Natural killer cell (primary cell): ENCODE measurements at regions not wholly inside any gene's neighbourhood (a gene's known extent, or its start where the extent isn't known, plus 50 kb on each side); places are given as distances from the start of the nearest gene placed in this dataset.
"Not testable (repeated sequence)": the region's sequence is repeated elsewhere in the genome, so short reads cannot be mapped to it uniquely, and the experiment has no call there.

Source experiments
- ATAC-seq, 3 donors: fragments of 150-1000 bp in 2 of 3; fragments of 200-7000 bp in 1 of 3; cut with Tn5 transposase; 1 replicate in 1 of 3; 2 replicates in 2 of 3; pipeline ENCODE4 v1.10.0; 2021; ENCODE audit warnings: mild to moderate bottlenecking in 2 of 3, moderate library complexity in 2 of 3
- DNase-seq, 2 donors: peaks; one replicate each; pipeline versions ENCODE4 v3.0.0 to v3.0.0-alpha.2; 2013 to 2021; ENCODE audit warnings: mixed read lengths in 1 of 2
- H3K27ac ChIP-seq: one replicate; pipeline ENCODE4 v1.5.1; 2013; ENCODE audit warnings: mild to moderate bottlenecking, low read length
- H3K27me3 ChIP-seq: one replicate; pipeline ENCODE4 v1.6.1; 2013; ENCODE audit warnings: low read length; ENCODE audit not compliant: control insufficient read depth, insufficient read depth
- H3K36me3 ChIP-seq: one replicate; pipeline ENCODE4 v1.6.1; 2013; ENCODE audit warnings: low read length; ENCODE audit not compliant: control insufficient read depth, insufficient read depth
- H3K4me1 ChIP-seq: one replicate; pipeline ENCODE4 v1.6.1; 2013; ENCODE audit warnings: low read length; ENCODE audit not compliant: control insufficient read depth, insufficient read depth
- H3K4me3 ChIP-seq: one replicate; pipeline ENCODE4 v1.5.1; 2013; ENCODE audit warnings: low read length
- H3K9me3 ChIP-seq: one replicate; pipeline ENCODE4 v1.6.1; 2013; ENCODE audit warnings: low read length; ENCODE audit not compliant: control insufficient read depth, insufficient read depth
- H3K27ac Mint-ChIP-seq, 2 donors: one replicate each; pipeline ENCODE4 v1.8.0; 2022; ENCODE audit warnings: mild to moderate bottlenecking in 2 of 2, mixed read lengths in 2 of 2, moderate library complexity in 1 of 2
- H3K27me3 Mint-ChIP-seq, 2 donors: one replicate each; pipeline ENCODE4 v1.8.0; 2022; ENCODE audit warnings: low read depth in 2 of 2, mixed read lengths in 2 of 2
- H3K36me3 Mint-ChIP-seq: one replicate; pipeline ENCODE4 v1.8.0; 2022; ENCODE audit warnings: mixed read lengths
- H3K4me1 Mint-ChIP-seq, 2 donors: one replicate each; pipeline ENCODE4 v1.8.0; 2022; ENCODE audit warnings: mixed read lengths in 2 of 2
- H3K4me3 Mint-ChIP-seq: one replicate; pipeline ENCODE4 v1.8.0; 2022; ENCODE audit warnings: mild to moderate bottlenecking, moderate library complexity, mixed read lengths
- H3K9me3 Mint-ChIP-seq, 2 donors: one replicate each; pipeline ENCODE4 v1.8.0; 2022; ENCODE audit warnings: mixed read lengths in 2 of 2
- CTCF ChIP-seq: fragments of 200-600 bp; IDR thresholded peaks from one replicate; pipeline ENCODE4 v1.8.0; 2022; ENCODE audit warnings: antibody characterized with exemption
- WGBS: methylation state at CpG from one replicate; pipeline ENCODE4 v1.1.7; 2013; ENCODE audit warnings: missing lambda C conversion rate; ENCODE audit not compliant: insufficient coverage; 5-methylcytosine and 5-hydroxymethylcytosine counted together
- intact Hi-C: fragments of 100-400 bp; cut with micrococcal nuclease; formaldehyde crosslinking; loops from one replicate; pipeline ENCODE4 v1.14.2; 2022

GRCh38 chr6:130494729-130495128 lies 128.9 kb downstream of the TMEM200A start:
- no peaks in the 10 kb centered on the region for H3K36me3 ChIP-seq
- H3K9me3 ChIP-seq, result no peaks in the 10 kb centered on the region
- H3K9me3 Mint-ChIP-seq, result peaks cover 0 to 2% of the 10 kb centered on the region in 2 donors
- no peak for TF ChIP-seq CTCF
- H3K27ac ChIP-seq, result no peak overlapping the region
- H3K4me1 ChIP-seq, result no peaks in the 10 kb centered on the region
- H3K4me1 Mint-ChIP-seq, result no peaks in the 10 kb centered on the region
- DNase-seq (no peak), ATAC-seq (no peak)
- no peak overlapping the region for H3K4me3 Mint-ChIP-seq
- WGBS, result 69% methylated on average over 1 of the region's 1 CpG
- H3K27me3 ChIP-seq, result no peaks in the 10 kb centered on the region
- intact Hi-C loops, result no loop called here
- no peaks in the 10 kb centered on the region for H3K36me3 Mint-ChIP-seq
- no peak overlapping the region for H3K4me3 ChIP-seq
- H3K27me3 Mint-ChIP-seq, result no peaks in the 10 kb centered on the region
- no peak overlapping the region for H3K27ac Mint-ChIP-seq

GRCh38 chr6:130500693-130501092 lies 134.9 kb downstream of the TMEM200A start:
- Histone ChIP-seq H3K4me1 (no peaks in the 10 kb centered on the region), H3K9me3 (no peaks in the 10 kb centered on the region), H3K27me3 (no peaks in the 10 kb centered on the region), H3K36me3 (no peaks in the 10 kb centered on the region), H3K4me3 (no peak overlapping the region), H3K27ac (no peak overlapping the region)
- Mint-ChIP-seq H3K27me3 (peaks cover 0 to 3% of the 10 kb centered on the region in 2 donors), H3K4me3 (no peak overlapping the region), H3K27ac (no peak overlapping the region), H3K9me3 (no peaks in the 10 kb centered on the region), H3K36me3 (no peaks in the 10 kb centered on the region), H3K4me1 (no peaks in the 10 kb centered on the region)
- intact Hi-C loops, result no loop called here
- DNase-seq (no peak), ATAC-seq (no peak)
- WGBS, result 96% methylated on average over 6 of the region's 6 CpGs
- no peak for TF ChIP-seq CTCF

- no peaks in the 10 kb centered on the region for H3K9me3 ChIP-seq
- DNase-seq (no peak), ATAC-seq (no peak)
- Mint-ChIP-seq H3K4me3 (no peak overlapping the region), H3K4me1 (no peaks in the 10 kb centered on the region), H3K27ac (no peak overlapping the region), H3K27me3 (peaks cover 0 to 3% of the 10 kb centered on the region in 2 donors), H3K36me3 (no peaks in the 10 kb centered on the region), H3K9me3 (no peaks in the 10 kb centered on the region)
- no peaks in the 10 kb centered on the region for H3K27me3 ChIP-seq
- no peak overlapping the region for H3K4me3 ChIP-seq
- intact Hi-C loops, result no loop called here
- no peaks in the 10 kb centered on the region for H3K36me3 ChIP-seq
- H3K27ac ChIP-seq, result no peak overlapping the region
- H3K4me1 ChIP-seq, result no peaks in the 10 kb centered on the region
- TF ChIP-seq CTCF, result no peak
Observed at GRCh38 chr6:130503146-130503545, 137.3 kb downstream of the TMEM200A start.

- no peaks in the 10 kb centered on the region for H3K4me1 Mint-ChIP-seq
- no peaks in the 10 kb centered on the region for H3K36me3 ChIP-seq
- no peaks in the 10 kb centered on the region for H3K9me3 ChIP-seq
- H3K36me3 Mint-ChIP-seq, result no peaks in the 10 kb centered on the region
- no peak overlapping the region for H3K4me3 Mint-ChIP-seq
- H3K27ac Mint-ChIP-seq, result no peak overlapping the region
- 90% methylated on average over 2 of the region's 4 CpGs for WGBS
- ATAC-seq (no peak), DNase-seq (no peak)
- peaks cover 0 to under 1% of the 10 kb centered on the region in 2 donors for H3K27me3 Mint-ChIP-seq
- no peaks in the 10 kb centered on the region for H3K9me3 Mint-ChIP-seq
- H3K27me3 ChIP-seq, result no peaks in the 10 kb centered on the region
- H3K4me3 ChIP-seq, result no peak overlapping the region
- H3K27ac ChIP-seq, result no peak overlapping the region
- no peaks in the 10 kb centered on the region for H3K4me1 ChIP-seq
- no peak for TF ChIP-seq CTCF
- intact Hi-C loops, result no loop called here
Observed at GRCh38 chr6:130505808-130506598, 140.2 kb downstream of the TMEM200A start.

- H3K4me1 ChIP-seq, DNase-seq, intact Hi-C loops, H3K36me3 ChIP-seq, H3K27ac ChIP-seq, H3K9me3 ChIP-seq, ATAC-seq, H3K27me3 Mint-ChIP-seq, H3K9me3 Mint-ChIP-seq, H3K27ac Mint-ChIP-seq, H3K4me1 Mint-ChIP-seq, H3K4me3 ChIP-seq, H3K4me3 Mint-ChIP-seq, H3K27me3 ChIP-seq, H3K36me3 Mint-ChIP-seq: not testable (repeated sequence)
- WGBS, result 67% methylated on average over 2 of the region's 5 CpGs
Observed at GRCh38 chr6:130507005-130507665, 141.3 kb downstream of the TMEM200A start.
